ENCODE measurements at regions not wholly inside any gene's neighbourhood (a gene's known extent, or its start where the extent isn't known, plus 50 kb on each side); places are given as distances from the start of the nearest gene placed in this dataset.

GRCh38 chr1:50261951-50262350 lies 153.2 kb downstream of the ELAVL4 start:
- no peak for TF ChIP-seq CTCF (conservative IDR thresholded peaks at IDR 0.05 in 1 of 2, IDR thresholded peaks at IDR 0.05 in 1 of 2; ENCODE audit: extremely low read depth in 1 of 2, insufficient read depth in 1 of 2, low read depth in 1 of 2, low read length in 2 of 2)
- no peak for TF ChIP-seq EZH2 (IDR thresholded peaks at IDR 0.05; ENCODE audit: borderline replicate concordance, low read length)

Data from mammary epithelial cell (primary cell).